ENCODE measurements at regions not wholly inside any gene's neighbourhood (a gene's known extent, or its start where the extent isn't known, plus 50 kb on each side); places are given as distances from the start of the nearest gene placed in this dataset.

DNA sequence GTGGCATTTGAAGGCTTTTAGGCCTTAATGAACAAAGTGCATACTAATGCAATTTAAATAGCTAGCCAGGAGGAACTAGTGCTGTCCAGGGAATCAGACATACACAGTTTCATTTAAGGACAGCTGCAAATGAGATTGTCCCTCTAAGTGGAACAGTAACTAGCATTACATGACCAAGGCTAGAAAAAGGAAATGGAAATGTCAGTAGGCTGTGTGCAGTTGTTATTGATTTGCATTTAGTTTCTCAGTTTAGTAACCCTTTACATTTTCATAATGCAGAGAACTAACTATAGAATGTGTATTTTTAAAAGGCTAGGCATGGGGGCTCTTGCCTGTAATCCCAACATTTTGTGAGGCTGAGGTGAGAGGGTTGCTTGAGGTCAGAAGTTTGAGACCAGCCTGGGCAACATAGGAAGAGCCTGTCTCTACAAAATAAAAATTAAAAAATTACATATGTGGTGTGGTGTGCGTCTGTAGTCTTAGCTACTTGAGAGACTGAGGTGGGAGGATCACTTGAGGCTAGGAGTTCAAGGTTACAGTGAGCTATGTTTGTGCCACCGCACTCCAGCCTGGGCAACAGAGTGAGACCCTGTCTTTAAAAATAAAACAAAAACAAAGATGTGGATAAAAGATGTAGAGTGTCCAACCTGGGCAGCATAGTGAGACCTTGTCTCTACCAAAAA lies 468.0 kb downstream of the UTRN start:
- TF ChIP-seq, protein P1, sequence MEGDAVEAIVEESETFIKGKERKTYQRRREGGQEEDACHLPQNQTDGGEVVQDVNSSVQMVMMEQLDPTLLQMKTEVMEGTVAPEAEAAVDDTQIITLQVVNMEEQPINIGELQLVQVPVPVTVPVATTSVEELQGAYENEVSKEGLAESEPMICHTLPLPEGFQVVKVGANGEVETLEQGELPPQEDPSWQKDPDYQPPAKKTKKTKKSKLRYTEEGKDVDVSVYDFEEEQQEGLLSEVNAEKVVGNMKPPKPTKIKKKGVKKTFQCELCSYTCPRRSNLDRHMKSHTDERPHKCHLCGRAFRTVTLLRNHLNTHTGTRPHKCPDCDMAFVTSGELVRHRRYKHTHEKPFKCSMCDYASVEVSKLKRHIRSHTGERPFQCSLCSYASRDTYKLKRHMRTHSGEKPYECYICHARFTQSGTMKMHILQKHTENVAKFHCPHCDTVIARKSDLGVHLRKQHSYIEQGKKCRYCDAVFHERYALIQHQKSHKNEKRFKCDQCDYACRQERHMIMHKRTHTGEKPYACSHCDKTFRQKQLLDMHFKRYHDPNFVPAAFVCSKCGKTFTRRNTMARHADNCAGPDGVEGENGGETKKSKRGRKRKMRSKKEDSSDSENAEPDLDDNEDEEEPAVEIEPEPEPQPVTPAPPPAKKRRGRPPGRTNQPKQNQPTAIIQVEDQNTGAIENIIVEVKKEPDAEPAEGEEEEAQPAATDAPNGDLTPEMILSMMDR (IDR thresholded peaks at IDR 0.05), result no peak
- TF ChIP-seq ZFX (IDR thresholded peaks at IDR 0.05; ENCODE audit: borderline replicate concordance), result no peak

Data from 22Rv1 (cell line).